ENCODE measurements at regions not wholly inside any gene's neighbourhood (a gene's known extent, or its start where the extent isn't known, plus 50 kb on each side); places are given as distances from the start of the nearest gene placed in this dataset.

DNA sequence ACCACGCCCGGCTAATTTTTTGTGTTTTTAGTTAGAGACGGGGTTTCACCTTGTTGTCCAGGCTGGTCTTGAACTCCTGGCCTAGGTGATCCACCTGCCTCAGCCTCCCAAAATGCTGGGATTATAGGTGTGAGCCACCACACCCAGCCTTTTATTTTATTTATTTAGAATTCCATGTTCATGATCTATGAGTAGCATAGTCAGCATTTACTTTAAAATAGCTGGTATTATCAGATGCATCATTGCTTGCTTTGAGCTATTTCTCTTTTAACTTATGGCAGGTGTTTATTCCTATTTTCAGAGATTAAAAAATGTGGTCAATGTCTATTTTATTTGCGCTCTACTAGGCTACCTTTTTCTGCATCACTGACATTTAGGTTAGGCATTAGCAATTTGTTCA is 152.0 kb downstream of the UTRN start:
- TF ChIP-seq, protein P1, sequence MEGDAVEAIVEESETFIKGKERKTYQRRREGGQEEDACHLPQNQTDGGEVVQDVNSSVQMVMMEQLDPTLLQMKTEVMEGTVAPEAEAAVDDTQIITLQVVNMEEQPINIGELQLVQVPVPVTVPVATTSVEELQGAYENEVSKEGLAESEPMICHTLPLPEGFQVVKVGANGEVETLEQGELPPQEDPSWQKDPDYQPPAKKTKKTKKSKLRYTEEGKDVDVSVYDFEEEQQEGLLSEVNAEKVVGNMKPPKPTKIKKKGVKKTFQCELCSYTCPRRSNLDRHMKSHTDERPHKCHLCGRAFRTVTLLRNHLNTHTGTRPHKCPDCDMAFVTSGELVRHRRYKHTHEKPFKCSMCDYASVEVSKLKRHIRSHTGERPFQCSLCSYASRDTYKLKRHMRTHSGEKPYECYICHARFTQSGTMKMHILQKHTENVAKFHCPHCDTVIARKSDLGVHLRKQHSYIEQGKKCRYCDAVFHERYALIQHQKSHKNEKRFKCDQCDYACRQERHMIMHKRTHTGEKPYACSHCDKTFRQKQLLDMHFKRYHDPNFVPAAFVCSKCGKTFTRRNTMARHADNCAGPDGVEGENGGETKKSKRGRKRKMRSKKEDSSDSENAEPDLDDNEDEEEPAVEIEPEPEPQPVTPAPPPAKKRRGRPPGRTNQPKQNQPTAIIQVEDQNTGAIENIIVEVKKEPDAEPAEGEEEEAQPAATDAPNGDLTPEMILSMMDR (IDR thresholded peaks at IDR 0.05) = no peak
- no peak for TF ChIP-seq POLR2A (IDR thresholded peaks at IDR 0.05)
